ENCODE measurements at regions not wholly inside any gene's neighbourhood (a gene's known extent, or its start where the extent isn't known, plus 50 kb on each side); places are given as distances from the start of the nearest gene placed in this dataset.

- peaks cover 0 to 7% (median 0%) of the 10 kb centered on the region in 7 donors for H3K9me3 Mint-ChIP-seq
- H3K4me2 ChIP-seq (replicated peaks; ENCODE audit: extremely low read depth, low read length, poor library complexity, severe bottlenecking): no peak overlapping the region
- H2AFZ ChIP-seq (ENCODE audit: insufficient read depth, low read depth, low read length, poor library complexity, severe bottlenecking): no peak overlapping the region
- TF ChIP-seq, protein P1, sequence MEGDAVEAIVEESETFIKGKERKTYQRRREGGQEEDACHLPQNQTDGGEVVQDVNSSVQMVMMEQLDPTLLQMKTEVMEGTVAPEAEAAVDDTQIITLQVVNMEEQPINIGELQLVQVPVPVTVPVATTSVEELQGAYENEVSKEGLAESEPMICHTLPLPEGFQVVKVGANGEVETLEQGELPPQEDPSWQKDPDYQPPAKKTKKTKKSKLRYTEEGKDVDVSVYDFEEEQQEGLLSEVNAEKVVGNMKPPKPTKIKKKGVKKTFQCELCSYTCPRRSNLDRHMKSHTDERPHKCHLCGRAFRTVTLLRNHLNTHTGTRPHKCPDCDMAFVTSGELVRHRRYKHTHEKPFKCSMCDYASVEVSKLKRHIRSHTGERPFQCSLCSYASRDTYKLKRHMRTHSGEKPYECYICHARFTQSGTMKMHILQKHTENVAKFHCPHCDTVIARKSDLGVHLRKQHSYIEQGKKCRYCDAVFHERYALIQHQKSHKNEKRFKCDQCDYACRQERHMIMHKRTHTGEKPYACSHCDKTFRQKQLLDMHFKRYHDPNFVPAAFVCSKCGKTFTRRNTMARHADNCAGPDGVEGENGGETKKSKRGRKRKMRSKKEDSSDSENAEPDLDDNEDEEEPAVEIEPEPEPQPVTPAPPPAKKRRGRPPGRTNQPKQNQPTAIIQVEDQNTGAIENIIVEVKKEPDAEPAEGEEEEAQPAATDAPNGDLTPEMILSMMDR (IDR thresholded peaks at IDR 0.05): no peak
- no peak overlapping the region for H3K27ac Mint-ChIP-seq
- no peaks in the 10 kb centered on the region for H3K27me3 ChIP-seq (ENCODE audit: control insufficient read depth in 2 of 2, insufficient read depth in 2 of 2, low read length in 2 of 2)
- H4K20me1 ChIP-seq (ENCODE audit: insufficient read depth, low read length): no peaks in the 10 kb centered on the region
- H3K36me3 Mint-ChIP-seq: no peaks in the 10 kb centered on the region
- no peaks in the 10 kb centered on the region for H3K4me1 Mint-ChIP-seq
- no peak overlapping the region for H3K4me3 Mint-ChIP-seq
- H3K79me2 ChIP-seq (ENCODE audit: insufficient read depth, low read length): no peaks in the 10 kb centered on the region
- H3K27me3 Mint-ChIP-seq (ENCODE audit: low read depth in 3 of 3): peaks cover 0 to 3% (median 0%) of the 10 kb centered on the region in 3 donors
- no peak overlapping the region for H3K9ac ChIP-seq (ENCODE audit: insufficient read depth, low read length, poor library complexity, severe bottlenecking)
- 95% methylated on average over 2 of the region's 3 CpGs for WGBS (ENCODE audit: insufficient coverage)
- no peaks in the 10 kb centered on the region for H3K4me1 ChIP-seq (ENCODE audit: control insufficient read depth in 1 of 2, insufficient read depth in 2 of 2, low read length in 2 of 2)
- intact Hi-C loops (cut with micrococcal nuclease): no loop called here
- no peak overlapping the region for H3K27ac ChIP-seq (ENCODE audit: low read depth in 1 of 2, low read length in 2 of 2)
- H3K4me3 ChIP-seq (replicated peaks in 1 of 3; ENCODE audit: low read depth in 2 of 3, low read length in 3 of 3): no peak overlapping the region
- DNase-seq: no peak
- H3K36me3 ChIP-seq (replicated peaks in 1 of 2; ENCODE audit: control insufficient read depth in 1 of 2, insufficient read depth in 2 of 2, low read length in 2 of 2): no peaks in the 10 kb centered on the region
- H3K9me3 ChIP-seq (replicated peaks in 1 of 2; ENCODE audit: control insufficient read depth in 1 of 2, insufficient read depth in 1 of 2, low read length in 2 of 2): no peaks in the 10 kb centered on the region
Measured at GRCh38 chr2:221914334-221914880, 342.3 kb upstream of the EPHA4 start.

- intact Hi-C loops (cut with micrococcal nuclease): no loop called here
- no peaks in the 10 kb centered on the region for H3K27me3 Mint-ChIP-seq (ENCODE audit: low read depth in 3 of 3)
- no peak for DNase-seq
- TF ChIP-seq, protein P1 (IDR thresholded peaks at IDR 0.05): no peak
- H3K4me1 Mint-ChIP-seq: no peaks in the 10 kb centered on the region
- Histone ChIP-seq H4K20me1 (ENCODE audit: insufficient read depth, low read length) (no peaks in the 10 kb centered on the region), H3K79me2 (ENCODE audit: insufficient read depth, low read length) (no peaks in the 10 kb centered on the region), H3K4me3 (replicated peaks in 1 of 3; ENCODE audit: low read depth in 2 of 3, low read length in 3 of 3) (no peak overlapping the region), H3K9me3 (replicated peaks in 1 of 2; ENCODE audit: control insufficient read depth in 1 of 2, insufficient read depth in 1 of 2, low read length in 2 of 2) (no peaks in the 10 kb centered on the region), H3K27ac (ENCODE audit: low read depth in 1 of 2, low read length in 2 of 2) (no peak overlapping the region), H3K36me3 (replicated peaks in 1 of 2; ENCODE audit: control insufficient read depth in 1 of 2, insufficient read depth in 2 of 2, low read length in 2 of 2) (no peaks in the 10 kb centered on the region), H2AFZ (ENCODE audit: insufficient read depth, low read depth, low read length, poor library complexity, severe bottlenecking) (no peak overlapping the region), H3K9ac (ENCODE audit: insufficient read depth, low read length, poor library complexity, severe bottlenecking) (no peak overlapping the region), H3K4me2 (replicated peaks; ENCODE audit: extremely low read depth, low read length, poor library complexity, severe bottlenecking) (no peak overlapping the region), H3K4me1 (ENCODE audit: control insufficient read depth in 1 of 2, insufficient read depth in 2 of 2, low read length in 2 of 2) (no peaks in the 10 kb centered on the region), H3K27me3 (ENCODE audit: control insufficient read depth in 2 of 2, insufficient read depth in 2 of 2, low read length in 2 of 2) (no peaks in the 10 kb centered on the region)
- H3K4me3 Mint-ChIP-seq: no peak overlapping the region
- no peaks in the 10 kb centered on the region for H3K36me3 Mint-ChIP-seq
- H3K9me3 Mint-ChIP-seq: peaks cover 0 to 7% (median 2%) of the 10 kb centered on the region in 7 donors
- no peak overlapping the region for H3K27ac Mint-ChIP-seq
- WGBS (ENCODE audit: insufficient coverage): 60% methylated on average over 1 of the region's 1 CpG
Measured at GRCh38 chr2:221911890-221912289, 339.8 kb upstream of the EPHA4 start.

Measured in CD14-positive monocyte (primary cell).